HFFc6 (cell line): ENCODE measurements at regions not wholly inside any gene's neighbourhood (a gene's known extent, or its start where the extent isn't known, plus 50 kb on each side); places are given as distances from the start of the nearest gene placed in this dataset.

ENCODE experiments used
- DNase-seq: peaks from one replicate; pipeline ENCODE4 v3.0.0-alpha.2; 2018
- H3K27ac Mint-ChIP-seq: 2 replicates; pipeline ENCODE4 v1.8.0; 2020; ENCODE audit warnings: mild to moderate bottlenecking, mixed read lengths
- H3K27me3 Mint-ChIP-seq: 2 replicates; pipeline ENCODE4 v1.8.0; 2021; ENCODE audit warnings: mild to moderate bottlenecking, moderate library complexity, mixed read lengths; ENCODE audit not compliant: insufficient read depth
- H3K36me3 Mint-ChIP-seq: 2 replicates; pipeline ENCODE4 v1.8.0; 2021; ENCODE audit warnings: low read depth, mixed read lengths
- H3K4me1 Mint-ChIP-seq: 2 replicates; pipeline ENCODE4 v1.8.0; 2020; ENCODE audit warnings: low read depth, mixed read lengths
- H3K4me3 Mint-ChIP-seq: 2 replicates; pipeline ENCODE4 v1.8.0; 2020; ENCODE audit warnings: mild to moderate bottlenecking, moderate library complexity, mixed read lengths
- H3K9me3 Mint-ChIP-seq: 2 replicates; pipeline ENCODE4 v1.8.0; 2020; ENCODE audit warnings: mild to moderate bottlenecking, mixed read lengths
- CTCF ChIP-seq: fragments of 200-600 bp; sonication (generic); IDR thresholded peaks from 2 replicates; pipeline ENCODE4 v1.5.0; 2021; ENCODE audit warnings: antibody characterized with exemption, mild to moderate bottlenecking

DNA sequence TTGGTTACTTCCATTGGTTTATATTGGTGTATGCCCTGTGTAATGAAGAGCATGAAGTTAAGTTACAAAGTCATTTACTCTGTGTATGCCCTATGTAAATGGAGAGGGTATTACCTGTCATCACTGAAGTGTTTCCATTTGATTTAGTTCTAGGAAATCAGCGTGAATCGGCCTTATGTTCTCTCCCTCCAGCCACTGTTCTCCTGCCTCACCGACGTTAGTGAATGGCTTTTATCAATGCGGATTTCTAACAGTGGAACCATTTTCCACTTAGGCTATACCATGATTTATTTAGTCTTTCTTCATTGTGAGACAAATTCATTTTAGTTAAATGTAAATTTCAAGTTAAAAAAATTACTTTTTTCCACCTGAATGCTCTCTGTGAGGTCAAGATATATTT lies 327.0 kb upstream of the ADCY2 start:
- H3K36me3 Mint-ChIP-seq, result peaks cover 5% of the 10 kb centered on the region; the same call in 1 of the 2 replicates
- H3K27me3 Mint-ChIP-seq, result no peaks in the 10 kb centered on the region; the same call in 1 of the 2 replicates
- no peak overlapping the region for H3K4me3 Mint-ChIP-seq
- no peak for DNase-seq
- H3K27ac Mint-ChIP-seq, result no peak overlapping the region
- no peak for TF ChIP-seq CTCF
- peaks cover 44% of the 10 kb centered on the region for H3K9me3 Mint-ChIP-seq
- H3K4me1 Mint-ChIP-seq, result no peaks in the 10 kb centered on the region

DNA sequence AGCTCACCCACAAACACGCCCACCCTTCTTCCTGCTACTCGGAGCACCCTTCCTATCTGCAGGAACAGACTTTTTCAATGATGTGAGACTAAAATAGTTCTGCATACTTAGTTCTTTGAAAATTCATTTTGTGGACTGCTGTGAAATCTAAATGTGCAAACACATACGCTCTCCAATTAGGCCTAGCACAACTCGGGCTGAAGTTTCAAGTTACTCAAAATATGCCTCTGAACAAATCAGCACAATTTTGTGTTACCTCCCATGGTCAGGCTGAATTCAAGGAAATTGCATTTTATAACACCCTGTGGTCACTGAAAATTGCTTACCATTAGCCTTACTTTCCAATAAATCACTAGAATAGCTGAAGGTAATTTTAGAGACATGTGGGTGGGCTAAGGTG lies 323.8 kb upstream of the ADCY2 start:
- H3K9me3 Mint-ChIP-seq, result peaks cover 33% of the 10 kb centered on the region

DNA sequence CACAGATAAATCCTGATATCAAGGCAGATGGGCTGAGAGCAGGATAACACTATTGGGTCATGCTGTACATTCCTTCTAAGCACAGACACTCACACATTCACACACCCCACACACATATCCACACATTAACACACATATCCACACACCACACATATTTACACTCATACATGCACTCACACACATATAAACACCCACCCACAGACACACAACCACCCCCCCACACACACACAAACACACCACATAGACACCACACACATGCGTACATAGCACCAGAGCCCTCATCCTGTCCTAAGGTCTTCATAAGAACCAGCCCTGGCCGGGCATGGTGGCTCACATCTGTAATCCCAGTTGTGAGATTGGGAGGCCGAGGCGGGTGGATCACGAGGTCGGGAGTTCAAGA lies 322.3 kb upstream of the ADCY2 start:
- H3K9me3 Mint-ChIP-seq, result peaks cover 28% of the 10 kb centered on the region
- peaks cover 5% of the 10 kb centered on the region; the same call in 1 of the 2 replicates for H3K36me3 Mint-ChIP-seq
- no peak overlapping the region for H3K4me3 Mint-ChIP-seq
- no peaks in the 10 kb centered on the region; the same call in none of the 2 replicates for H3K27me3 Mint-ChIP-seq
- no peak overlapping the region for H3K27ac Mint-ChIP-seq
- H3K4me1 Mint-ChIP-seq, result no peaks in the 10 kb centered on the region
- DNase-seq, result no peak
- TF ChIP-seq CTCF, result no peak

More for the DNA sequence above, 323.8 kb upstream of the ADCY2 start:
- Mint-ChIP-seq H3K4me1 (no peaks in the 10 kb centered on the region), H3K36me3 (peaks cover 5% of the 10 kb centered on the region; the same call in 1 of the 2 replicates), H3K27ac (no peak overlapping the region), H3K4me3 (no peak overlapping the region), H3K27me3 (no peaks in the 10 kb centered on the region; the same call in 1 of the 2 replicates)
- DNase-seq, result no peak
- TF ChIP-seq CTCF, result no peak

GRCh38 chr5:7074176-7074575 lies 321.8 kb upstream of the ADCY2 start:
- DNase-seq, result no peak
- H3K4me1 Mint-ChIP-seq, result no peaks in the 10 kb centered on the region
- no peak overlapping the region for H3K27ac Mint-ChIP-seq
- no peak for TF ChIP-seq CTCF
- H3K9me3 Mint-ChIP-seq, result peaks cover 30% of the 10 kb centered on the region
- no peak overlapping the region for H3K4me3 Mint-ChIP-seq
- no peaks in the 10 kb centered on the region; the same call in none of the 2 replicates for H3K27me3 Mint-ChIP-seq
- peaks cover 5% of the 10 kb centered on the region; the same call in 1 of the 2 replicates for H3K36me3 Mint-ChIP-seq

GRCh38 chr5:7075470-7075869 lies 320.5 kb upstream of the ADCY2 start:
- no peak for DNase-seq
- H3K4me3 Mint-ChIP-seq, result no peak overlapping the region
- H3K4me1 Mint-ChIP-seq, result no peaks in the 10 kb centered on the region
- H3K36me3 Mint-ChIP-seq, result peaks cover 5% of the 10 kb centered on the region; the same call in 1 of the 2 replicates
- H3K9me3 Mint-ChIP-seq, result peaks cover 31% of the 10 kb centered on the region
- TF ChIP-seq CTCF, result no peak
- H3K27me3 Mint-ChIP-seq, result no peaks in the 10 kb centered on the region; the same call in none of the 2 replicates
- no peak overlapping the region for H3K27ac Mint-ChIP-seq

GRCh38 chr5:7078101-7078500 lies 317.8 kb upstream of the ADCY2 start:
- no peaks in the 10 kb centered on the region for H3K4me1 Mint-ChIP-seq
- no peak for DNase-seq
- H3K27ac Mint-ChIP-seq, result no peak overlapping the region
- TF ChIP-seq CTCF, result no peak
- no peaks in the 10 kb centered on the region for H3K36me3 Mint-ChIP-seq
- no peaks in the 10 kb centered on the region; the same call in 1 of the 2 replicates for H3K27me3 Mint-ChIP-seq
- no peak overlapping the region for H3K4me3 Mint-ChIP-seq
- peaks cover 24% of the 10 kb centered on the region for H3K9me3 Mint-ChIP-seq
